H1 (cell line): ENCODE measurements at regions not wholly inside any gene's neighbourhood (a gene's known extent, or its start where the extent isn't known, plus 50 kb on each side); places are given as distances from the start of the nearest gene placed in this dataset.

ENCODE experiments used
- GABPA ChIP-seq: IDR thresholded peaks from 2 replicates; pipeline ENCODE4 v1.6.1; 2011; ENCODE audit warnings: mild to moderate bottlenecking, low read length, moderate library complexity, borderline replicate concordance; ENCODE audit not compliant: insufficient read depth
- TAF1 ChIP-seq: IDR thresholded peaks from 2 replicates; pipeline ENCODE4 v1.6.1; 2011; ENCODE audit warnings: mild to moderate bottlenecking, low read depth, low read length

- no peak for TF ChIP-seq GABPA
- TF ChIP-seq TAF1, result no peak
These were observed 307.0 kb downstream of the UQCRFS1 start (continued) for GRCh38 chr19:28905996-28906395.
